CD4-positive, alpha-beta memory T cell (primary cell): ENCODE measurements at regions not wholly inside any gene's neighbourhood (a gene's known extent, or its start where the extent isn't known, plus 50 kb on each side); places are given as distances from the start of the nearest gene placed in this dataset.
A peak's percentile ranks its signal among the peaks of the same experiment; 100 is the strongest.

Source experiments
- CTCF ChIA-PET: fragments of 350-600 bp; sonication (Branson Sonifier 250); formaldehyde crosslinking; loops from one replicate; lab custom pipeline; 2021; ENCODE audit warnings: inconsistent platforms; ENCODE audit not compliant: partially characterized antibody; lab: Charles Lee
- POLR2A ChIA-PET: fragments of 350-600 bp; sonication (Branson Sonifier 250); formaldehyde crosslinking; loops from one replicate; lab custom pipeline; 2021; ENCODE audit not compliant: partially characterized antibody; lab: Charles Lee
- DNase-seq, 5 donors: peaks; one replicate each; pipeline versions ENCODE4 v3.0.0 to v3.0.0-alpha.2; 2020 to 2022; ENCODE audit warnings: mixed read lengths in 1 of 5
- H3K27ac ChIP-seq: one replicate; pipeline ENCODE4 v1.7.0; 2013; ENCODE audit warnings: low read depth, low read length
- H3K27me3 ChIP-seq: 2 replicates; pipeline ENCODE4 v1.7.0; 2013; ENCODE audit warnings: mild to moderate bottlenecking, low read length, moderate library complexity; ENCODE audit not compliant: insufficient read depth
- H3K36me3 ChIP-seq: 2 replicates; pipeline ENCODE4 v1.7.0; 2013; ENCODE audit warnings: mild to moderate bottlenecking, low read length, moderate library complexity; ENCODE audit not compliant: insufficient read depth
- H3K4me1 ChIP-seq: 2 replicates; pipeline ENCODE4 v1.7.0; 2013; ENCODE audit warnings: mild to moderate bottlenecking, low read length, moderate library complexity; ENCODE audit not compliant: insufficient read depth
- H3K4me3 ChIP-seq, 2 donors: one replicate each; pipeline ENCODE4 v1.7.0; 2013; ENCODE audit warnings: low read length in 2 of 2, mild to moderate bottlenecking in 1 of 2
- H3K9me3 ChIP-seq, 2 donors: one replicate each; pipeline ENCODE4 v1.7.0; 2013; ENCODE audit warnings: low read length in 2 of 2, control low read depth in 1 of 2; ENCODE audit not compliant: control insufficient read depth in 1 of 2
- H3K27ac Mint-ChIP-seq, 7 donors: one replicate each; pipeline ENCODE4 v1.8.0; 2020 to 2021; ENCODE audit warnings: mixed read lengths in 7 of 7, mild to moderate bottlenecking in 6 of 7, inconsistent platforms in 3 of 7, moderate library complexity in 3 of 7
- H3K27me3 Mint-ChIP-seq, 2 donors: one replicate each; pipeline ENCODE4 v1.8.0; 2020 to 2021; ENCODE audit warnings: mixed read lengths in 2 of 2
- H3K36me3 Mint-ChIP-seq, 2 donors: one replicate each; pipeline ENCODE4 v1.8.0; 2020 to 2021; ENCODE audit warnings: mixed read lengths in 2 of 2, inconsistent platforms in 1 of 2, mild to moderate bottlenecking in 1 of 2
- H3K4me1 Mint-ChIP-seq, 4 donors: one replicate each; pipeline ENCODE4 v1.8.0; 2020 to 2021; ENCODE audit warnings: mixed read lengths in 4 of 4, mild to moderate bottlenecking in 1 of 4
- H3K4me3 Mint-ChIP-seq, 8 donors: one replicate each; pipeline ENCODE4 v1.8.0; 2020 to 2021; ENCODE audit warnings: mixed read lengths in 8 of 8, mild to moderate bottlenecking in 7 of 8, moderate library complexity in 6 of 8, inconsistent platforms in 3 of 8
- H3K9me3 Mint-ChIP-seq, 8 donors: one replicate each; pipeline ENCODE4 v1.8.0; 2020 to 2021; ENCODE audit warnings: mixed read lengths in 8 of 8, mild to moderate bottlenecking in 5 of 8, inconsistent platforms in 3 of 8, moderate library complexity in 1 of 8
- intact Hi-C: fragments of 100-400 bp; cut with micrococcal nuclease; formaldehyde crosslinking; loops from one replicate; pipeline ENCODE4 v1.15.1; 2023

DNA sequence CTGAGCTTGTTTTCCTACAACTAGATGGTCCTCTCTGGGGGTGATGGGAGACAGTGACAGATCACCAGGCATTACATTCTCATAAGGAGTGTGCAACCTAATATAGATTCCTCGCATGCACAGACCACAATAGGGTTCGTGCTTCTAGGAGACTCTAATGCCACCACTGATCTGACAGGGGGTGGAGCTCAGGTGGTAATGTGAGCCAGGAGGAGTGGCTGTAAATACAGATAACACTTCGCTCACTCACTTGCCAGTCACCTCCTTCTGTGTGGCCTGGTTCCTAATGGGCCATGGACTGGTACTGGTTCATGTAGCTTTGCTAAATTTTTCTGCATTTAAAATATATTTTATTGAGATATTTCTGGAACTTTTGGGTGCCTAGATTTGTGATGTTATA lies 202.3 kb upstream of the ZNF32 start:
- no peaks in the 10 kb centered on the region for H3K36me3 Mint-ChIP-seq

GRCh38 chr10:43849551-43849950 lies 200.9 kb upstream of the ZNF32 start:
- Histone ChIP-seq H3K4me1 (peaks cover 15% of the 10 kb centered on the region), H3K4me3 (no peak overlapping the region), H3K9me3 (no peaks in the 10 kb centered on the region), H3K27ac (no peak overlapping the region), H3K27me3 (no peaks in the 10 kb centered on the region), H3K36me3 (no peaks in the 10 kb centered on the region)
- H3K27ac Mint-ChIP-seq: no peak overlapping the region
- peaks cover 0 to 2% (median 0%) of the 10 kb centered on the region in 8 donors for H3K9me3 Mint-ChIP-seq
- intact Hi-C loops: no loop called here
- no peak for DNase-seq
- H3K4me3 Mint-ChIP-seq: no peak overlapping the region
- ChIA-PET POLR2A (no interaction called here), CTCF (no interaction called here)
- H3K36me3 Mint-ChIP-seq: no peaks in the 10 kb centered on the region
- H3K27me3 Mint-ChIP-seq: no peaks in the 10 kb centered on the region
- H3K4me1 Mint-ChIP-seq: peaks cover 18 to 31% (median 24%) of the 10 kb centered on the region in 4 donors

More for the DNA sequence above, 202.3 kb upstream of the ZNF32 start:
- H3K4me1 ChIP-seq: peaks cover 13% of the 10 kb centered on the region
- no peak overlapping the region for H3K27ac Mint-ChIP-seq
- ChIA-PET CTCF (no interaction called here), POLR2A (no interaction called here)
- no peaks in the 10 kb centered on the region for H3K9me3 ChIP-seq
- peaks cover 13 to 19% (median 16%) of the 10 kb centered on the region in 4 donors for H3K4me1 Mint-ChIP-seq
- no peaks in the 10 kb centered on the region for H3K36me3 ChIP-seq
- no peak overlapping the region for H3K4me3 Mint-ChIP-seq
- no peaks in the 10 kb centered on the region for H3K27me3 ChIP-seq
- DNase-seq: no peak
- H3K27ac ChIP-seq: no peak overlapping the region
- intact Hi-C loops: no loop called here
- no peak overlapping the region for H3K4me3 ChIP-seq
- no peaks in the 10 kb centered on the region for H3K27me3 Mint-ChIP-seq
- peaks cover 0 to 2% (median 0%) of the 10 kb centered on the region in 8 donors for H3K9me3 Mint-ChIP-seq

- Histone ChIP-seq H3K9me3 (no peaks in the 10 kb centered on the region), H3K27me3 (no peaks in the 10 kb centered on the region), H3K36me3 (no peaks in the 10 kb centered on the region), H3K4me1 (peaks cover 15% of the 10 kb centered on the region), H3K4me3 (no peak overlapping the region), H3K27ac (no peak overlapping the region)
- Mint-ChIP-seq H3K4me1 (peaks cover 18 to 35% (median 23%) of the 10 kb centered on the region in 4 donors), H3K9me3 (no peaks in the 10 kb centered on the region), H3K36me3 (no peaks in the 10 kb centered on the region), H3K27ac (peak overlapping the region in 5 of 7 donors; percentile 74 to 90 (median 83)), H3K27me3 (no peaks in the 10 kb centered on the region), H3K4me3 (peak overlapping the region in 7 of 8 donors; percentile 5 to 87 (median 36))
- DNase-seq: no peak
- CTCF ChIA-PET: interaction anchor here (0.8 kb wide), 1 partner anchor 40 kb away, joined by 3 read pairs; no protein-coding TSS in a partner anchor
- intact Hi-C loops: no loop called here
- POLR2A ChIA-PET: interaction anchor here (0.8 to 1.7 kb wide), 3 partner anchors 11 to 157 kb away, joined by 3 to 5 read pairs (median 3); no protein-coding TSS in a partner anchor
These were observed 198.3 kb upstream of the ZNF32 start for GRCh38 chr10:43846968-43847367.

GRCh38 chr10:43846187-43846680 lies 197.6 kb upstream of the ZNF32 start:
- H3K9me3 Mint-ChIP-seq: no peaks in the 10 kb centered on the region
- H3K27ac Mint-ChIP-seq: peak overlapping the region; percentile 49 to 94 (median 78)
- peaks cover 18 to 35% (median 23%) of the 10 kb centered on the region in 4 donors for H3K4me1 Mint-ChIP-seq
- Histone ChIP-seq H3K9me3 (no peaks in the 10 kb centered on the region), H3K27me3 (no peaks in the 10 kb centered on the region), H3K4me3 (peak overlapping the region in 1 of 2 donors; percentile 47), H3K36me3 (no peaks in the 10 kb centered on the region), H3K27ac (peak overlapping the region; percentile 30), H3K4me1 (peaks cover 15% of the 10 kb centered on the region)
- DNase-seq: peak in 4 of 5 donors; percentile 3 to 35 (median 26)
- no peaks in the 10 kb centered on the region for H3K27me3 Mint-ChIP-seq
- intact Hi-C loops: no loop called here
- ChIA-PET POLR2A (interaction anchor here (0.8 to 1.7 kb wide), 4 partner anchors 12 to 156 kb away, joined by 3 to 5 read pairs (median 3); no protein-coding TSS in a partner anchor), CTCF (interaction anchor here (0.8 kb wide), 1 partner anchor 39 kb away, joined by 3 read pairs; no protein-coding TSS in a partner anchor)
- H3K36me3 Mint-ChIP-seq: no peaks in the 10 kb centered on the region
- peak overlapping the region; percentile 62 to 87 (median 80) for H3K4me3 Mint-ChIP-seq

DNA sequence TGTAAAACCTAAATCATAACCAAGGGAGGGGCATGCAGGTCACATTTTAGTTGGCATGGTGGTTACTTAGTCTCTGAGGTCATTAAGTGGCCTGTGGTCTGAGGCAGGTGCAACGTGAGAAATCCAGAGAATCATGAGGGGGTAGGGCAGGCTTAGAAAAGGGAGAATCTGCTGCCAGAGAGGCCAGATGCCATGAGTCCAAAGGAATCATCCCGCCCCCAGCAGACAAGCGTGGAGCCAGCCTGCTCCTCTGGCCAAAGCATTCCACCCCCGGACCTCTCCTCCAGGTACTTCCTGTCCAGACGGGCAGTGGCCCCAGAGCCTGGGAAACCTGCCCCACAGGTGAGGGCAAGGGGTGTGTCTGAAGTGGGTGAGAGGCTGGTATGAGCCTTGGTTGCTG lies 196.4 kb upstream of the ZNF32 start:
- Histone ChIP-seq H3K36me3 (no peaks in the 10 kb centered on the region), H3K27me3 (no peaks in the 10 kb centered on the region), H3K9me3 (no peaks in the 10 kb centered on the region), H3K4me1 (peaks cover 15% of the 10 kb centered on the region), H3K27ac (no peak overlapping the region), H3K4me3 (no peak overlapping the region)
- H3K4me3 Mint-ChIP-seq: peak overlapping the region in 6 of 8 donors; percentile 1 to 61 (median 38)
- intact Hi-C loops: no loop called here
- H3K36me3 Mint-ChIP-seq: no peaks in the 10 kb centered on the region
- DNase-seq: no peak
- ChIA-PET CTCF (no interaction called here), POLR2A (no interaction called here)
- peaks cover 18 to 35% (median 23%) of the 10 kb centered on the region in 4 donors for H3K4me1 Mint-ChIP-seq
- no peaks in the 10 kb centered on the region for H3K9me3 Mint-ChIP-seq
- peak overlapping the region in 6 of 7 donors; percentile 19 to 95 (median 60) for H3K27ac Mint-ChIP-seq
- H3K27me3 Mint-ChIP-seq: no peaks in the 10 kb centered on the region

DNA sequence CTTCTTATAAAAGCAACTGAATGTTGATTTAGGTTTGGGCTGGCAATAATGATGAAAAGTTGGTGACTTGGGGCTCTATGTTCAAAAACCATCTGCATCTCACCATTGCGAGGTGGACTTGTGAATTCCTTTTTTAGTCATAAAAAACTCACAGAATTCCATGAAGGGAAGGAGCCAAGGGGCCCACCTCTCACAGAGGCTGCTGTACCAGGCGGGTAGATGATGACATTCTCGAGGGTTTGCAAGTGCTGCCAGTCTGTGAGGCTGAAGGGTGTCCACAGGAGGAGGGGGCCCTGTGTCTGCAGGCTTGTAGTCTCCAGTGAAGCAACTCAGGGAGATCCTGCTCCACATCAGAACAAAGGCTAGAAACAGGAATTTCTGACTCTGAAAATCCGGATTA lies 195.5 kb upstream of the ZNF32 start:
- intact Hi-C loops: no loop called here
- Mint-ChIP-seq H3K27ac (peak overlapping the region in 5 of 7 donors; percentile 8 to 83 (median 36)), H3K4me3 (no peak overlapping the region), H3K36me3 (no peaks in the 10 kb centered on the region), H3K9me3 (no peaks in the 10 kb centered on the region), H3K27me3 (no peaks in the 10 kb centered on the region), H3K4me1 (peaks cover 18 to 35% (median 23%) of the 10 kb centered on the region in 4 donors)
- Histone ChIP-seq H3K9me3 (no peaks in the 10 kb centered on the region), H3K27ac (no peak overlapping the region), H3K4me1 (peaks cover 15% of the 10 kb centered on the region), H3K4me3 (no peak overlapping the region), H3K27me3 (no peaks in the 10 kb centered on the region), H3K36me3 (no peaks in the 10 kb centered on the region)
- POLR2A ChIA-PET: no interaction called here
- no peak for DNase-seq
- CTCF ChIA-PET: no interaction called here

DNA sequence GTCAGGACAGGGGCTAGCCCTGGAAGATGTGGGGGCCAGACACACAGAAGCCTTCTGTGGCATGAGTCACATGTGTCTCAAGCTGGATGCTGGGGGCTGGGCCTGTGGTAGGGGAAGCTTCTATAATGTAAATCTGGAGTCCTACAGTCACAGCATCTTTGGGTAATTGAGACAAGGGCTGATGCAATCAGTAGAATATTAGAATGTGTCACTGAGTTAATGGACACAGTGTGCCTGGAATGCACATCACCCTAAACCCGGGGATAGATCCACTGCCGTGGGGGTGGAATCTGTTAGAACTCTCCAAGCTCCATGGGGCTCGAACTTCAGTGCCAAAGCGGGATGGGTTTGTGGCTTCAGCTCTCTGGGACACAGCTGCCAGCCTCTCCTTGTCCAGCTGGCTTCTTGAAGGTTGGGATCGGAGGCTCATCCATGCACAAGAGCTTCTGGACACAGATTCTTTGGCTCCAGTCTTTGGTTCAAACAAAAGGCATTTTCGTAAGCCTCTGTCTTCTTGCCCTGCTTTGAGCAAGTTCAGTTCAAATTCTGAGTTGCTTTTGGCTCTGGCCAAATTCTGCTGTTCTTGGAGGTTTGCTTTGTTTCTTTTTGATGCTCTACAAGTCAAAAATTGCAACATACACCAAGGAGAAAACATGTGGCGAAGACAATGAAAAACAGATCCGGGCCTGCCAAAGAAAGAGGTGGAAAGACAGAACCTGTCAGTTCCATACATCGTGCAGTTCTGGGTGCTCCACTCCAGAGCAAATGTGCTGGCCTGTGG lies 194.8 kb upstream of the ZNF32 start:
- Mint-ChIP-seq H3K4me3 (no peak overlapping the region), H3K4me1 (peaks cover 18 to 35% (median 23%) of the 10 kb centered on the region in 4 donors), H3K27ac (peak overlapping the region in 3 of 7 donors; percentile 38 to 83 (median 44)), H3K27me3 (no peaks in the 10 kb centered on the region), H3K36me3 (no peaks in the 10 kb centered on the region), H3K9me3 (no peaks in the 10 kb centered on the region)
- intact Hi-C loops: no loop called here
- POLR2A ChIA-PET: no interaction called here
- CTCF ChIA-PET: no interaction called here
- Histone ChIP-seq H3K36me3 (no peaks in the 10 kb centered on the region), H3K27me3 (no peaks in the 10 kb centered on the region), H3K9me3 (no peaks in the 10 kb centered on the region), H3K4me1 (peaks cover 15% of the 10 kb centered on the region), H3K27ac (no peak overlapping the region), H3K4me3 (no peak overlapping the region)
- no peak for DNase-seq
